MM.1S (cell line): ENCODE measurements at regions not wholly inside any gene's neighbourhood (a gene's known extent, or its start where the extent isn't known, plus 50 kb on each side); places are given as distances from the start of the nearest gene placed in this dataset.

Experiments used
- EZH2 ChIP-seq: fragments of 300-600 bp; sonication (generic); optimal IDR thresholded peaks from 2 replicates; pipeline ENCODE3; 2017; ENCODE audit warnings: low read depth, mild to moderate bottlenecking, antibody characterized with exemption, low read length, mixed read lengths
- EZH2phosphoT487 ChIP-seq: fragments of 300-600 bp; sonication (generic); IDR thresholded peaks from 2 replicates; pipeline ENCODE4 v1.6.1; 2018; ENCODE audit warnings: antibody characterized with exemption, low read length
- TF ChIP-seq, protein P1 (sequence below): fragments of 300-600 bp; sonication (generic); IDR thresholded peaks from 2 replicates; pipeline ENCODE4 v1.5.1; 2016; ENCODE audit warnings: antibody characterized with exemption, low read length, mixed read lengths

DNA sequence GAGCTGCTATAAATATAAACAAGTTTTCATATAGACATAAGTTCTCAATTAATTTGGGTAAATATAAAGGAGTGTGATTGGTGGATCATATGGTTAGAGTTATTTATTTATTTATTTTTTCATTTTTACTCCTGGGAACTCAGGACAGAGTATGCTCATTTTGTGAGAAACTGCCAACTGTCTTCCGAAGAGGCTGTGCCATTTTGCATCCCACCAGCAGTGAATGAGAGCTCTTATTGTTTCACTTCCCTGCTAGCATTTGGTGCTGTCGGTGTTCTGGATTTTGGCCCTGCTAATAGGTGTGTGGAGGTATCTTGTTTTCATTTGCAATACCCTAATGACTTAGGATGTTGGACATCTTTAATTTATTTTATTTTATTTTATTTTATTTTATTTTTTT is 50.4 kb upstream of the XPO1 start:
- TF ChIP-seq, protein P1, sequence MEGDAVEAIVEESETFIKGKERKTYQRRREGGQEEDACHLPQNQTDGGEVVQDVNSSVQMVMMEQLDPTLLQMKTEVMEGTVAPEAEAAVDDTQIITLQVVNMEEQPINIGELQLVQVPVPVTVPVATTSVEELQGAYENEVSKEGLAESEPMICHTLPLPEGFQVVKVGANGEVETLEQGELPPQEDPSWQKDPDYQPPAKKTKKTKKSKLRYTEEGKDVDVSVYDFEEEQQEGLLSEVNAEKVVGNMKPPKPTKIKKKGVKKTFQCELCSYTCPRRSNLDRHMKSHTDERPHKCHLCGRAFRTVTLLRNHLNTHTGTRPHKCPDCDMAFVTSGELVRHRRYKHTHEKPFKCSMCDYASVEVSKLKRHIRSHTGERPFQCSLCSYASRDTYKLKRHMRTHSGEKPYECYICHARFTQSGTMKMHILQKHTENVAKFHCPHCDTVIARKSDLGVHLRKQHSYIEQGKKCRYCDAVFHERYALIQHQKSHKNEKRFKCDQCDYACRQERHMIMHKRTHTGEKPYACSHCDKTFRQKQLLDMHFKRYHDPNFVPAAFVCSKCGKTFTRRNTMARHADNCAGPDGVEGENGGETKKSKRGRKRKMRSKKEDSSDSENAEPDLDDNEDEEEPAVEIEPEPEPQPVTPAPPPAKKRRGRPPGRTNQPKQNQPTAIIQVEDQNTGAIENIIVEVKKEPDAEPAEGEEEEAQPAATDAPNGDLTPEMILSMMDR: no peak
- TF ChIP-seq EZH2: no peak
- TF ChIP-seq EZH2phosphoT487: no peak
